GM10266 (cell line): ENCODE measurements at regions not wholly inside any gene's neighbourhood (a gene's known extent, or its start where the extent isn't known, plus 50 kb on each side); places are given as distances from the start of the nearest gene placed in this dataset.

Experiments
- DNase-seq: peaks from one replicate; pipeline ENCODE4 v3.0.0; 2012; ENCODE audit errors: extremely low spot score
- TF ChIP-seq, protein P1 (sequence below): IDR thresholded peaks from 2 replicates; pipeline ENCODE4 v1.5.1; 2012; ENCODE audit warnings: mild to moderate bottlenecking, low read depth; ENCODE audit not compliant: control insufficient read depth, insufficient read depth; ENCODE audit errors: missing control alignments

DNA sequence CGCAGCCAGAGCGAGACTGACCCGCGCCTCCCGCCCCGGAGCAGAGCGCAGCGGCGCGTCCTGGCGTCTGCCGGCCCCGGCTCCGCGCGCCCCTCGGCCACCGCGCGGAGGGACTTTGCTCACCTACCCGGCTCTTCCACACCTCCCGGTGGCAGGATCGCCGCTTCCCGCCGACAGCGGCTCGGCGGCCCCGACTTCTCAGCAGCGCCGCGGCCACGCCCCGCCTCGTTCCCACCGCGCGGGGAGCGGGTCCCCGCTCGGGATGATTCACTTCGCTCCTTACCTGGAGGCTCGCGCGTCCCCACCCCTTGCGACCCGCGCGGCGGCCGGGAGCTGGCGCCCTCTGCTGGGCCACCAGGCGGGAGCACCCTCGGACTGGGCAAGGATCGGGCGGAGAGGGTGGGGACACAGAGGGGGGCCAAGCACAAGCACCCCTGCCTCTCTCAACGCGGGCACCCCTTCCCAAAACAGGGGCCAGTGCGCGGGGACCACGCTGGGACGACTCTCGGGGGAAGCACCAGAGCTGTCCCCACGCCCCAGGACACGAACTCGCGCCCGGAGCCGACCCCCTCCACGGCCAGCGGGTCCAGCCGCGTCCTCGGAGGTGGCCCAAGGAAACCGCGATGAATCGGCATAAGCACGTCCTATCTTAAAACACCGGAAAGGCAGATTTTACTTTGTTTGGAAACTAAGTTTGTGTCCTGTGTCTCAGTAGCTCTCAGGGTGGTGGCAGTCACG is 101.0 kb upstream of the SVIL start:
- TF ChIP-seq, protein P1, sequence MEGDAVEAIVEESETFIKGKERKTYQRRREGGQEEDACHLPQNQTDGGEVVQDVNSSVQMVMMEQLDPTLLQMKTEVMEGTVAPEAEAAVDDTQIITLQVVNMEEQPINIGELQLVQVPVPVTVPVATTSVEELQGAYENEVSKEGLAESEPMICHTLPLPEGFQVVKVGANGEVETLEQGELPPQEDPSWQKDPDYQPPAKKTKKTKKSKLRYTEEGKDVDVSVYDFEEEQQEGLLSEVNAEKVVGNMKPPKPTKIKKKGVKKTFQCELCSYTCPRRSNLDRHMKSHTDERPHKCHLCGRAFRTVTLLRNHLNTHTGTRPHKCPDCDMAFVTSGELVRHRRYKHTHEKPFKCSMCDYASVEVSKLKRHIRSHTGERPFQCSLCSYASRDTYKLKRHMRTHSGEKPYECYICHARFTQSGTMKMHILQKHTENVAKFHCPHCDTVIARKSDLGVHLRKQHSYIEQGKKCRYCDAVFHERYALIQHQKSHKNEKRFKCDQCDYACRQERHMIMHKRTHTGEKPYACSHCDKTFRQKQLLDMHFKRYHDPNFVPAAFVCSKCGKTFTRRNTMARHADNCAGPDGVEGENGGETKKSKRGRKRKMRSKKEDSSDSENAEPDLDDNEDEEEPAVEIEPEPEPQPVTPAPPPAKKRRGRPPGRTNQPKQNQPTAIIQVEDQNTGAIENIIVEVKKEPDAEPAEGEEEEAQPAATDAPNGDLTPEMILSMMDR: peak; percentile 90
- DNase-seq: peak; percentile 93

DNA sequence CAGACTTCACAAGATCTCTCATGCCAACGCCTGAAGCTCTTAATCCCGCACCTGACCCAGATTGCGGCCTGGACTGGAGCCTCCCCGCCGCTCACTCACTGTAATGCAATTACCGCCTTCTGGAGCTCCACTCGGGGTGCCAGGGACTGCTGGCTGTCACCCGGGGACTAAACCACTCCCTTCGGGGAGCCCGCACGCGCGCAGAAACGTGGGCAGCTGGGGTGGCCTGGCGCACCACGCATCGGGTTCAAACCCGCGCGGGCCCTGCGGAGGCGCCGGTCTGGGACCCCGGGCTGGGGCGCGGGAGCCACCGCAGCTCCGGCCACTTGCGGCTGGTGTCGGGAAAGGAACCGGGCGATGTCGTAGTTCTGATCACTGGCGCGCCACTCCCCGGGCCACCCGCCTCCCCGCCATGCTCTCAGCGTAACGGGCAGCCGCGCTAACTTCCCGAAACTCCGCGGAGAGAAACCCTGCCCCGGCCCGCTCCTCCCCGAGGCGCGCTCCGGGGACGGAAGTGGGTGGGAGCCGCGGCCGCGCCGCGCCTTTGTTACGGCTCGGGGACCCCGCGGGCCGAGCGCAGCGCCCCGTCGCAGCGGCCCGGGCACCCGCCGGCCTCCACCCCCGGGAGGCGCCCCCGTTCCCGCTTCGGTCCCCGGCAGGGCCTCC is 100.3 kb upstream of the SVIL start:
- DNase-seq: peak; percentile 55

DNA sequence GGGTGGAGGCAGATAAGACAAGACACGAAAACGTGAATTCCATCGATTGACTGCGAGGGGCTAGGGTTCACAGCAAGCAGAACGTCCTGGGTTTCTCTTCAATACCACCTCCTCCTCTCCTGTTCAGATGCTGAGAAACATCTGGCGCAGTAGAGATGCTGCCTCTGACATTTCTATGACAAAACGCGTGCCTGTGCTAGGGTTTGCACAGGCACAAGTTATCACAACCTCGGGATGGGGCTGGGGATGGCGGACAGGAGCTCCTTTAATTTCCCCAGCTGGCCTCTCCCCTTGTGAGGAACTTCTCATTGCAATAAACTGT is 99.8 kb upstream of the SVIL start:
- DNase-seq: no peak
- TF ChIP-seq, protein P1: no peak

More for the DNA sequence above, 100.3 kb upstream of the SVIL start:
- TF ChIP-seq, protein P1: no peak

DNA sequence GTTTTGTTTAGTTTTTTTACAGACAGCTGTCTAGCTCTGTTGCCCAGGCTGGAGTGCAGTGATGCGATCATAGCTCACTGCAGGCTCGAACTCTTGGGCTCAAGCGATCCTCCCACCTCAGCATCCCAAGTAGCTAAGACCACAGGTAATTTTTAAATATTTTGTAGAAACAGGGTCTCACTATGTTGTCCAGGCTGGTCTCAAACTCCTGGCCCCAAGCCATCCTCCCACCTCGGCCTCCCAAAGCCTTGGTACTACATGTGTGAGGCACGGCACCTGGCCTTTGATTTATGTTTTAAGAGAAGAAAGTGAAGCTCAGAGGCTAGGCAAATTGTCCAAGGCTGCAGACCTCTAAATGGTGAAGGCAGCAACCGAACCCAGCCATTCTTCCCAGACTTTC is 98.6 kb upstream of the SVIL start:
- DNase-seq: no peak

DNA sequence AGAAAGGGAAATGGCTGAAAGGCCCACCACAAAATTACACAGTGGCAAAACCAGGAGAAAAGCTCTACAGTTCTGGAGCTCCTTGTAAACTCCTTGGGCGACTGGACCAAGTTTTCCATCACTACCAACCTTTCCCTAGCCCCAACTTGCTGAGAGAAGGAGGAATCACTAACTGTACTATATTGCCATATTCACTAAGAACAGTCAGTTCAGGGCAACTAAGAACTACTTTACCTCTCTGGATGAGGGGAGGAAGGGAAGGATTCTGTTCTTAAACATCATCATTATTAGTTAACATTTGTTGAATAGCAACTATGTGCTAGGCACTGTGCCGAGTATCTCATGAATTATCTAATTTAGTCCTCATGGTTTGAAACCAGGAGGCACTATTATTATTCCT is 98.1 kb upstream of the SVIL start:
- no peak for DNase-seq
- TF ChIP-seq, protein P1: no peak

More for the DNA sequence above, 98.6 kb upstream of the SVIL start:
- TF ChIP-seq, protein P1: no peak

DNA sequence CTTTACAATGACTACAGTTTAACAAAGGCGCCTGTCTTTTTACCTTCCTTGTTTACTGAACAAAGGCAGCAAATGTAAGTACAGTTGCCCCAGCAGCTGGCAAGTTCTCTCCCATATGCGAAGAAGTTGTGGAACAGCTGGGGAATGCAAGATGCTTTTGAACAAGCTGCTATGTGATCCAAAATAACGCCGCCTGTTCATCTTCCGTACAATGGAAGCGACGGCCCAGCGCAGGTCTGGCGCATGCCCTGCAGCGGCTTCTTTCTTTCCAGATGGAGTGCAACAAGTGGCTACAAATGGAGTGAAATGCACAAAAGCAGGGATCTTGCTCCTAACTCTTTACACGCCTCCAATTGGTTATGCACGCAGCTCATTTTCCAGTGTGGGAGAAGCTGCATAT is 97.0 kb upstream of the SVIL start:
- DNase-seq: no peak
- TF ChIP-seq, protein P1: no peak

DNA sequence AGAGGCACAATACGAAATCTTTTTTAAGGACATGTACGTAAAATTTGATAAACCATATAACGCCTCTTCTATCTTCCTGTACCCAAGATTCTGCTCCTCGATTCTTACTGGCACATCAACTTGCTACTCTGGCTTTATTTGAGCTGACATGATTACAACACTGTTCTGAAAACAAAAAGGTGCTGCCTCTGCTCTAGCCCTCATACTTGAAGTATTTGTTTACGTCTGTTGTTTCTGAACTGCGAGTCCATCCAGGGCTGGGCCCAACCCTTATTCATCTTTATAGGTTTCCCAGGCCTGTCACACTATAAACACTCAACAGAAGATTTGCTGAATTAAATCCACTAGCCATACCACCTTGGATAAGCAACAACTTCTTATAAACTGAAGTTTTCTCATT is 96.2 kb upstream of the SVIL start:
- TF ChIP-seq, protein P1: no peak
- no peak for DNase-seq
